SHP77 (cell line): ENCODE measurements at regions not wholly inside any gene's neighbourhood (a gene's known extent, or its start where the extent isn't known, plus 50 kb on each side); places are given as distances from the start of the nearest gene placed in this dataset.

Experiments used
- DNase-seq, 2 experiments: peaks; one replicate each; lab custom pipeline; 2025; lab: John Stamatoyannopoulos, UW

DNA sequence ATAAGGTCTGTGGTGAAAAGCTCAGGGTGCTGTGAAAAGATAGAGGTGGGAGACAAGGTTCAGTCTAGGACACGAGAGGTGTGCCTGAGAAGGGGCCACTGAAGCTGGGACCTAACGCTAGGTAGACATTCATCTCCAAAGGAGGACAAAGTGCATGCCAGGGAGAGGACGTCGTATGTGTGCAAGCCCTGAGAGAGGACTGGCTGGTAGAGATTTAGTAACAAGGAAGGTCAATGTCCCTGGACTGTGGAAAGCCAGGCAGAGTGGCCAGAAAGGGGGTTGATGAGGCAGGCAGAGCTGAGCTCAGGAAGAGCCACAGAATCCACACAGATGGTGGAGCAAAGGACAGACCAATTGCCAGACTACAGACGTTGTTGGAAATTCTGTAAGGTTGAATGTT lies 817.6 kb downstream of the CCSER2 start:
- DNase-seq: no peak

DNA sequence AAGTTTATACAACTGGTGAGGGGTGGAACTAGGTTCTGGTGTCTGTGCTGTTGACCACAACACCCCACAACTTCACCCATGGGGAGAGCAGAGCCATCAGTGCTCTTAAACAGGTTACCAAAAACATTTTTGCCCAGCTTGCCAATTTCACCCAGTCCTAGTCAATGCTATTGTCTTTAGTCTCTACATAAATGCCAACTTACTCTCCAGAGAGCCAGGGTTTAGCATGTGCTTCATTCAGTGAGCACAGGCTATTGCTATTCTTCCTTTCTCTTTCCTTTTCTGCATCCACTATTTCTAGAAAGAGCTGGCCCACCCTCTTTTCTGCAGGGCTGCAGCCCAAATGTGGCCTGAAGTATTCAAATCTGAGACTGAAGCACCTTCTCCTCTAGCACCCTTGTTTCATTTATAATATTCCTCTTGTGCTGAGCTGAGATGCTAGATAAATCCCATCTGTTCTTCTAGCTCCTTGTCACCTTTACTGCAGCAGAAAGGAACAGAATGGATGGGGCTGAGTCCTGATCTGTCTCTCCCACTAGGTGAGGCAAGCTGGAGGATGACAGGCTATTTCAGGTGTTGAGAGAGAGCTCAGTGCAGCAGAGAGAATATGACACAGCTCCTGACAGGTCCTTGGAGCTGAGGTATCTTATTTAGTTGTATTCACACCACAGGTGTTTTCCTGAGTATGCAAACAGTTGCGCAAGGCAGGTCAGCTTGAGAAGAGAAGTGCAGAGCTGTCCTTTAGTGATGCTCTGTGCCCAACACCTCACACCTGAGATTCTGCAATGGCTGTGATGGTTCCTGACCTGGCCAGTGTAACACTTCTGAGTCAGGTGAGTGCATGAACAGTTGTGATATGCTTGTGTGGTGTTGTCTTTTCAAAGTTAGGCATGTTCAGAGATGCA lies 819.2 kb downstream of the CCSER2 start:
- no peak for DNase-seq

DNA sequence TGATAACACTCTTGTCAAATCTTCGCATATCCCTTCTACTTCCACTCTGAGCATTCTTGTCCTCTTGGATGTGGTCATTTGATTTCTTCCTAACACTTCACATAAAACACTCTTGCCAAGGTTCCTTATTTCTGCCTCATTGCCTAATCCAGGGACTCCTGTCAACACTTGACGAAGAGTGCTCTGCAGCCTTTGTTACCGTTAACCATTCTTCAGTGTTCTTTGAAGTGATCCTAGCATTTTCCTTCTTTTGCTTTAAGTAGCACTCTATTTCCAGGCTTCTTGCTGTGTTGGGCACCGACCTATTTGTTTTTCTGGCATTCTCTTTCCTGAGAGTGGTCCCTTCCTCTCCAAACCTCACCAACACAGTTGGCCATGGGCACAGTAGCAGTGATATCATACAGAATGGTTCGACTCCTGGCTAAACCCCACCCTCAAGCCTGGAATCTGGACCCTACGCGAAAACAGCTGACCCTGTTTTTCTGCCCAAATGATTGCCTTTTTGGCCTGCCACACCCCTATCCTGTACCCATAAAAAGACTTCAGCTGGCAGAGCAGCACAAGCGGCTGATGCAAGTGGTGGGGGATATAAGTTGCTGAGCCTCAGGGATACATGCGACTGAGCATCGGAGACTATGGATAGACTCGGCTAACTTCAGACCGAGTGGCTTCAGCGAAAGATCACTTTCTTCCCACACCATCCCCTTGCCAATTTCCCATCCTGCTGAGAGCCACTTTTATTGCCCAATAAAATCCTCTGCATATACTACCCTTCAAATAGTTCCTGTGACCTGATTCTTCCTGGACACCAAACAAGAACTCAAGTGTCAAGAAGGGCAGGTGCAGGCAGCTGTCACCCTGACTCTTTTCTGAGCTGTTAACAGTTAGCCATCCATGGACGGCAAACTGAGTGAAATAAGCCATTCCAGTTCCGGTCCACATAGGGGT lies 820.6 kb downstream of the CCSER2 start:
- no peak for DNase-seq

DNA sequence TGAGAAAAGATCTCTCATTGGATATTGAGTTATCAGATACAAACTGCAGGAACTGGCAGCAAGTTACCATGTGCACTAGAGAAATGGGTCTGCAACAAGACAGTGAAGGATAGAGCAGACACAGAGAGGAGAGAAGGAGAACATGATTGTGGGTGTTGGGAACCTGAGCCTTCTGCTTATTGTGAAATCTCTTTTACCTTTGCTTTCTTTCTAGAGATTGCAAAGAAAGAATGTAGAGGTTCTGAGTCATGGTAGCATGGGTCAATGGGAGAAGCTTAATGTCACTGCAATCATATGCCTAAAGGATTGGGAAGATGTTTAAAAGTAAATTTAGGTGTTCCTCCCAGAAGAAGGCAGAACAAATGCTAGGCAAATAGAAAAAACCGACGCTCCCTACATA lies 821.4 kb downstream of the CCSER2 start:
- DNase-seq: no peak

DNA sequence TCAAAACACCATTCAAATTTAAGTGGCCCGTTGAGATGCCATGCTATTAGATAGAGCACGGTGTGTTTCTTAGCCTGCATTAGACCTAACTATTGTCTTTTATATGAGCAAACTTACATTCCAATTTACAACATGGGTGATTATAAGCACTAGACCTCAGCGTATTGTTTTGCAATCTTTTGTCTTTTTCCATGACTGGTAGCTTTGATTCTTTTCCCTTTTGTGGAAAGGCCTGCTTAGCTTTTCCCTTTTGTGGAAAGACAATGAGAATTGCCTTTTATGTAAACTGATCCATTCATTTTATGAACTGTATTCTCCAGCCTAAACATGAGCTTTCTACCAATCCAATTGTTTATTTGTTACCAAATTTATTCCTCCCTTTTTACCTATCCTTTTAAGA lies 823.1 kb downstream of the CCSER2 start:
- no peak for DNase-seq

DNA sequence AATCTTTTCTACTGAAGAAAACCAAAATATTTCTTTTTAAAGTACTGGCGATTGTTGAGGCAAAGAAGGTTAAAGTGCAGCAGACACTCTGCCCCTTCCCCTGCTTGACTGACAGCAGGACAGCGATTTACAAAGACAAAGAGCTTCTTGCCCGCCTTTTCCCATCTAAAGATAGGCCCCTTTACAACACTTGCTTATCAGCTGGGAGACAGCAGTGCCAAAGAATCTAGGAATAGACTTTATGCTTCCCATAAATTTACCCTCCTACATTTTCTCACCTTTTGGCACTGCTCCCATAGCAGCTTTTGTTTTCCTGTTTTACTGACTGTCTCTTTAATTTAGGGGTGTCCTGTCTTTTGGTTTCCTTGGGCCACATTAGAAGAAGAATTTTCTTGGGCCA lies 824.1 kb downstream of the CCSER2 start:
- DNase-seq: no peak

DNA sequence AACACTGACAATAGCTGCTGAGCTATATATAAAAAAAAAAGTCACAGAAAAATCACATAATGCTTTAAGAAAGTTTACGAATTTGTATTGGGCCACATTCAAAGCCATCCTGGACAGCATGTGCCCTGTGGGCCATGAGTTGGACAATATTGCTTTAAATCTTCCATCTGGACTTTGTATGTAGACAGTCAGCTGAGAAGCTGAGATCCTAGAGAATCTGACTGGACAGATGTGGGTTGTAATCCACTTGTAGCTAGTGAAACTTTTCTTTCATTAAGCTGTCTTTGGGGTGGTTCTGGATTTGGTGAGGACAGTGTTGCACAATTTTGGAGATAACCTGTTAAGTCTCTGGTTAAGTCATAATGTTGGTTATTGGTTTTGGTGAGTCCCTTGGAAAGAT lies 824.5 kb downstream of the CCSER2 start:
- no peak for DNase-seq

DNA sequence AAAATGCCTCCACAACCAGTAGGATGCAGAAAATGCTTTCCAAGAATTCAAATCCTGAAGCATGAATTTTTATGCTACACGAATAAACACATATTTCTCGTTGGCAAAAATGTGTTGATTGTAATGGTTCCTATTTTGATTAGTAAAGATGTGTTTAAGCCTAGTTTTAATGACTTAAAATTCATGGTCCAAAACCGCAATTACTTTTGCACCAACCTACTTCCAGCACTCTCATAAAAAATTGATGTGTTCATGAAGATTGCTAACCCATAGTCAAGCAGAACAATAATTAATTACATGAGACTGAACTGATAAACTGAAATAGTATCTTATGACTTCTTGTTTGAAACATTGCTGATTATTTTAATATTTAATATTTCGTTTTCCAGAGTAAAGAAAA lies 828.8 kb downstream of the CCSER2 start:
- no peak for DNase-seq

DNA sequence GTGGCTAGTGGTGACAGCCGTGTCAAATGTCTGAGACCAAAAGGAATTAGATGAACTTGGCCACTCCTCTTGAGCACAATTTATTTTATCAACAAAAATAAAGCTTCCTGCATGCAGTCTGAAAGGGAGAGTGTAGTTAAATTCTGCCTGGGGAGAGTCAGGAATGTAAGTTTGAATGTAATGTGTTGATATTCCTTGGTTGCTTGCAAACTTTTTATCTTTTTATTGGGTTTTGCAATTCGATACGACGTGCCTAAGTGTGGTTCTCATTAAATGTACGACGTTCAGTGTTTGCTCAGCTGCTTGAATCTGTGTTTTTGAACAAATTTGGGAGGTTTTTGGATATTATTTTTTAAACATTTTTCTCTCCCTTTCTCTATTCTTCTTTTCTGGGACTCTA lies 839.9 kb downstream of the CCSER2 start:
- no peak for DNase-seq

DNA sequence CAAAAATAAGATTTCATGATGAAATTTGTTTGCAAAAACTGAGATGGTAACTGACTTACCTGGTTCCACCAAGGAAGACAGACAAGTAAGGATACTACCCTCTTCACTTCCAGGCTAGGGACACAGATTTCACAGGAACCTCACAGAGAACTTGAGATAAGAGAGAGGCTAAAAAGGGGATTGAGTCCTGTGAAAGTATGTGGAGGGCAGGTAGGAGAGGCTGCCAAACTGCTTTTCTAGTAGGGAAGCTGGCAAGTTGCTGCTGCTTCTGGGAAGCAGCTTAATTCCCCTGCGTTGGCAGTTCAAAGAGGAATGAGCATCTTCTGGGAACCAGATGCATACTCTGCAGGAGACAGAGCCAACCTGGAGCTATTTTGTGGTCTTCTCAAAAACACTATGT lies 841.6 kb downstream of the CCSER2 start:
- DNase-seq: no peak

DNA sequence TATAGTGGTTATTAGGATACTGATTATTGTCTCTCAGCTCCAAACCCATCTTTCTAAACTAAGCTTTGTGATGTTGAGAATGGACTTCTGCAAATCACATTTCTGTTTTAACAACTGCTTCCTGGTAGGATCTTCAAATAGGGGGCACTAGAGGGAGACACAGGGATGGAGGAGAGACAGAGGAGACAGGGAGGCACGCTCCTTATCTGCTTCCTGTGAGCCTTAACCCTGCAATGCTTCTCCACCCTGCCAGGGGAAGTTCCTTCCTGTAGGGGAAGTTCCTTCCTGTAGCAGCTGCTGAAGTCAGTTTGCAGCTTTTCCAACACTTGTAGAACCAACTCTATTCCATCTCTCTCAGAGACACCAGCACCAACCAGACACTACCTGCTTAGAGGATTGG lies 847.2 kb downstream of the CCSER2 start:
- DNase-seq: no peak

DNA sequence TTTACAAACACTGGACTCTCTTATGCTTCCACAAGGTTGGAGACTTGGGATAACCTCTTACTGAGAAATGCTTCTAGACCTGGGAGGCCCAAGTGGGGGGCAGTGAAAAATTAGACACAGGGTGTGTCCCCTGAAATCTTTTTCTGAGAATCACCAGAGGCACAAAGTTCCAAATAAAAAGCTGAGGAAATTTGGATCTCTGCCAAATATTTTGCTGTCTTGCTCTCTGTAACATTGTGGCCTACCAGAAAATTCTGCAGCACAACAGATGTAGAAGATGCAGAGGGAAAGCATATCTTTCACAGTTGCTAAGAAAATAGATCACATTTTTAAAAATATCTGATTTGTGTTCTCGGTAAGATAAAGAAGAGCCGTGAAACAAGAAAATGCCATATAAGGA lies 849.4 kb downstream of the CCSER2 start:
- no peak for DNase-seq

DNA sequence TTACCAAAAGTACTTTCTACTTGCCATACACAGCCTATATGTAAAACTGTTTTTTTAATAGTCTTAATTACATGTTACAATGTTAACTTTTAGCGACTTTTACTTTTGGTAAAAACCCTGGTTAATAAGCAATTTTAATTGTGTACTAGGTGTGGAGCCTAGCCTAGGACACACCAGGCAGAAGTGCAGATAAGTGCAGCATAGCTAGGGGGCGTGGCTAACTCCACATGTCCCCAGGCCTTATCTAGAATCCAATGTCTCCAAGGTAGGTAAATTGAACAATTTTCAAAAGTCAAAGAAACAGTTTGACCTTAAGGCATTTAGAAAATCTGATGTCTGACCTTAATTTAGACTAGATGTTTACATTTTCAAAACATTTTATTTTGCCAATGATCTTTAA lies 858.7 kb downstream of the CCSER2 start:
- DNase-seq: no peak

DNA sequence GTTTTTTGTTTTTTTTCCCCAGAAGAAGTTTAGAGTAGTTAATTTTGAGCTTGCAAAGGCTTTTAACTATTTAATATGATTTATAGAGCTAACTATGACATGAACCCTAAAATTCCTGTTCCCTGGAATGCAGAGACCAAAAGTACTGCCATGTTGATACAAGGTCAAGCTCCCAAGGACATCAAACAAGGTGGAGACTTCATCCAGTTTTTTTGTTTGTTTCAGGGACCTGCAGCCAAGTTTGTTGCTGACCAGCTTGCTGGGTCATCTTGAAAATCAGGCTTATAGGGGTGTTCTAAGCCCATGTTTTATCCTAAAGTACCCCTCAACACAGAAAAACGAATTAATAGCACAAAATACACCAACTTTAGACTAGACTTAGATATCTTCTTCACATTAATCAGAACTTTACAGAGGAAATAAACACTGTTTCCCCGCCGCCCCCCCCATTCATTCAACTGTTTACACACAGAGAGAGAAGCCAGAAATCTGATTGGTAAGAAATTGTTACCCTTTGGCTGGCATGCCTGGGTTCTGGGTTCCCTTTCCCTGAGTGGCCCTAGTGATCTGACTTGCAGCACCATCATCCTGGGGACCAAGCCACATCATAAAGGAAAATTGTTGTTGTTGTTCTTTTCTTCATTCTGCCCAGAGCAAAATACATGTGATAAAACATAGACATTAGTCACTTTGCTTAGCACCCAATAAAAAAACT lies 860.5 kb downstream of the CCSER2 start:
- DNase-seq: no peak

DNA sequence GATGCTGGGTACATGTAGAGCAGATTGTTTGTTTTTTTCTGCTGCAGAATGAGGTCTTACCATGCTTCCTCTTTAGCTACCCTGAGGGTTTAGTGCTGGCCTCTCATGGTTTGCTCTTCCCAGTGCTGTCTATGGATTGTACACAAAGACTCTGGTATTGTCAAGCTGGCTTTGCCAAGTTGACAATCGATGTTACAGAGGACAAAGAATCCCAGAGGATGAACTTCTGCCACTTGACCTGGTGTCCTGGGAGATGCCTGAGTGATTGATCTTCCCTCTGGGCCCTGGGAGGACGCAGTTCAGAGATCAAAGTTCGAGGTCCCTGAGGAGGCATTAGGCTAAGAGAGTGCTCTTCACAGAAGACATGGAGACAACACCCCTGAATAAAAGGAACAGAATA lies 865.4 kb downstream of the CCSER2 start:
- no peak for DNase-seq

DNA sequence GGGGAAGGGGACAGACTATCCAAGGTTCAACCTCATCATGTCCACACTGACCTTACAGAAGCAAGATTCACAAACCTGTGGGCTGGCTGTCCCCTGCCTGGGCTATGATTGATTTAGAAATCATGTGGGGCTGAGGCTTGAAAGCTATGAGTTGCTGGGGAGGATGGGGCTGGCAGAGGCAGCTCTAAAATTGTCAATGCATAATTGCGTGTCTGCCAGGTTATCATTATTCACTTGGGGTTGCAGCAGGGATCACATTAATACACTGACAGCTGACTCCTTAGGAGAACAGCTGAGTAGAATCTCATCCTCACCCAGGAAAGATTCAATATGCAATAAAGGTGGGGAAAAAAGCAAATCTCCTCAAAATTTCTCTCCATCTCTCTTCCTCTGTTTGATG lies 866.3 kb downstream of the CCSER2 start:
- DNase-seq: no peak

DNA sequence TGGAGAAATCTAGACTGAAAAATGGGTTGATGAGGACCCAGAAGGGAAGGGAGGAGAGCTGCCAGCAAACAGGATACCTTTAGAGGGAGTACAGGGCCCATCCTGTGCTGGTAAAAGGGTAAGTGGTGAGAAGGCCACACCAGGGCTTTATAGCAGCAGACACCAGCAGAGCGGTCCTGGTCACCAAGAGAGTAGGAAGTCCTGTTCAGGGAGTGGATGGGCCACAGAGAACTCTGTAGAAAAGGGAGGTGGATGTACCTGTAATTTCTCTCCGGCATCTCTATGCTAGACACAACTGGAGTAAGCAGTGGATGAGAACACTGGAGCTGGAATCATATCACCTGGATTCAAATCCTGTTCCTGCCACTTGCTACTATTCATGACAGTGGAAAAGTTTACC lies 867.2 kb downstream of the CCSER2 start:
- DNase-seq: no peak

DNA sequence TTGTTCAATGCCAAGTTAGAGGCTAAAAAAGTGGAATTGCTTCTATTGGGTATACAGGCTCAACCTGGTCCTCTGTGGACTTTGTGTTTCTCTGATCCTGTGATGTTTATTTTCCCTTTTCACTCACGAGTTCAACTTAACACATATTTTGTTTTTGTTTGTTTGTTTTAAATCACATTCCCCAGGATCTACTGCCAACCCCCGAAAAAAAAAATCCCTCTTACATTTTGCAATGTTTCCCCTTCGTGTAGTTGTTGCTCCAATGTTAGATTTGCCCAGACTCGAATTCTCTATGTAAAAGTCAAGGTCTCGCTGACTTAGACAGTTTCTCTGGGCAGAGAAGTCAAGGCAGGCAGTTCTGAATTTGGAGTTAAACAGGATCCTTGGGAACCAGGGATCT lies 876.4 kb downstream of the CCSER2 start:
- DNase-seq: no peak

DNA sequence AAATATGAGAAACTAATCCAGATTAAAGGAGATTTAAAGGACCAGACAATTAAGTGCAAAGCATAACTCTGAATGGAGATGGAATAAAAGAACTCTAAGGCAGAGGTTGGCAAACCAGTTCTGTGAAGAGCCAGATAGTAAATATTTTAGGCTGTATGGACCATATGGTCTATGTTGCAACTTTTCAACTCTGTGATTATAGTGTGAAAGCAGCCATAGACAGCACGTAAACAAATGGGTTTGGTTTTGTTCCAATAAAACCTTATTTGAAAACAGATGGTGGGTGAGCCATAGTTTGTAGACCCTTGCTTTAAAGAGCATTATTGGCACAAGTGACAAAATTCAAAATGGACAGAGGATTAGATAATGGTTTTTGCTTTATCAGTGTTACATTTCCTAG lies 884.1 kb downstream of the CCSER2 start:
- no peak for DNase-seq

DNA sequence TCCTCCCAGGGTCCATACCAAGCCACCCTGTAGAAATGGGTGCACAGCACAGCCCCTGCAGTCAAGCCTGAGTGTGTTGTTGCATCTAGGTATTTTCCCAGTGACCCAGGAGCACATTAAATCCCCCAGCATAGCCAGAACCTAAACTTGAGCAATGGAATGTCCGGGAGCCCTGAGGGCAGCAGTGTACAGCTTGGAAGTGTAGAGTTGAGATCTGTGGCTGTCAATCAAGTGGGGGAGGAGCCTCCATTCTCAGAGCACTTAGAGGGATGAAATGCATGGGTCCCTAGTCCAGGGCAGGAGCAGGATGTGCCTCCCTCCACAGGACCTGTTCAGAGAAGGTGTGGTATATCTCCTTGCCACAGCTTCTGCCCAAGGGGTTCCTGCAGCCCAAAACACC lies 885.1 kb downstream of the CCSER2 start:
- DNase-seq: no peak

DNA sequence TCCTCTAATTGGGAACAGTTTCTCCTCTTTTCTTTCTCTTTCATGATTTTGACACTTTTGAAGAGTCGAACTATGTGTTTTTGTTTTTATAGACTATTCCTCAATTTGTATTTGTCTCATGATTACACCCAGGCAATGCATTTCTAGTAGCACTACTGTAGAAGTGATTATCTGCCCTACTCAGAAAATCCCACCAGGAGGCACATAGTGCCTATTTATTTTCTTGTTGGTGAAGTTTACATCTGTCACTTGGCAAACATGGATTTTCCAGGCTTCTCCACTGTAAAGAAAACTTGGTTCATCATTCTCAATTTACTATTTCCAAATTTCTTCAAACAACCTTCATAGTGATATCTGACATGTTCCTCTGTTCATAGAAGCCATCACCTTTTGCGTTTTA lies 893.9 kb downstream of the CCSER2 start:
- DNase-seq: no peak

DNA sequence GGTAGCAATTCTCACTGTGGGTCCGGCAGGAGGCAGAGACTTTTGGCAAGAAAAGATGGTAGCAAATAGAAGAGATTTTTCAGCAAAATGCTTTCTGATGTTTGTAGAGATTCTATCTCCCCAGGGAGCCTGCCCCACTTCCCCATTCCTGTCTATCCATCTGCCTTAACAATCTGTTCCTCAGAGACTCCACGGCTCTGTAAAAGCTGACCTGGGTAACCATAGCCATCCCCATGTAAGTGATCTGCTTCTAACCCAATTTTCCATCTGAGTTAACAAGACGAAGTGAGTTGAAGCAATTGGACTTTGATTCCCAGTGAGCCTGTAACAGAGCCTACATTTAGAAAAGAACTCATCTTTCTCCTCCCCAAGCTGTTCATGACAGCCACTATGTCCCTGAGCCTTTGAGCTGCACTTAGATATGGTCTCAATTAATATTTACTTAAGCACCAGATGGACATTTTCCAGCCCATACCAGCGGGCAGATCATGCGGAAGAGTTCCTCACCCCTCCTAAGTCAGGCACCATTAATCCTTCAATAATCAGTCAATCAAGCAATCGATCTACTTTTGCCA lies 896.1 kb downstream of the CCSER2 start:
- no peak for DNase-seq
